ENCODE measurements at regions not wholly inside any gene's neighbourhood (a gene's known extent, or its start where the extent isn't known, plus 50 kb on each side); places are given as distances from the start of the nearest gene placed in this dataset.

DNA sequence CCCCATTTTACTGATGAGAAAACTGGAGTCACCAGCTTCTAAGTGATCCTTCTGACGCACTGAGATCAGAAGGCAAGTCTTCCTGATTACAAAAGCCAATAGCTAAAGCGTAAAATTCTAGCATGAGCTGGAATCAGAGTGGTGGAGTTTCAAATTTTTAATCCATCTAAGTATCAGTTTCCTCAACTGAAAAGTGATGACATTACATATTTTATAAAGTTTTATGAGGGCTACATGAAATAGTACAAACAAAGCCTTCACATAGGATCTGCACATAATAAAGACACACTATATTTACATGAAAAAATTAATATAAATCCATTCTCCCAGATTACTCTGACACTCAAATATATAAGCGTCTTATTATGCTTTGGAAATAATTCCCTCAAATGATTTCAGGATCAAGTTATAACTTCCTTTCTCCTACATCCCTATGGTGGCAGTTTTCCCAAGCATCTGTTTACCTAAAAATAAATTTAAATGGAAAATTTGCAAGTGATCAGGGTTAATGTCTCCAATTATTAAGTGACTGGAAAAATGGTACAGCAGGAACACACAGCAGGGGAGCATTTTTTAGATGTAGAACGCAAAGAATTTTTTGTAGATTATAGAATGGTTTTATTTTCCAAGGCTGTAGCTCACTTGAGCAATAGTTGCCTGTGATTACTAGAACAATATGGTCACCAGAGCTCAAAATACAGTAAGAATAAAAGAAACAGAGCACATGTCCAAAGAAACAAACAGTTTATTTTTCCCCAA is 490.4 kb upstream of the C1orf87 start:
- H3K27me3 ChIP-seq (ENCODE audit: insufficient read depth, low read length), result no peaks in the 10 kb centered on the region
- no peak overlapping the region for H3K4me3 ChIP-seq (ENCODE audit: low read length)
- no peak overlapping the region for H3K27ac ChIP-seq (ENCODE audit: low read length)

DNA sequence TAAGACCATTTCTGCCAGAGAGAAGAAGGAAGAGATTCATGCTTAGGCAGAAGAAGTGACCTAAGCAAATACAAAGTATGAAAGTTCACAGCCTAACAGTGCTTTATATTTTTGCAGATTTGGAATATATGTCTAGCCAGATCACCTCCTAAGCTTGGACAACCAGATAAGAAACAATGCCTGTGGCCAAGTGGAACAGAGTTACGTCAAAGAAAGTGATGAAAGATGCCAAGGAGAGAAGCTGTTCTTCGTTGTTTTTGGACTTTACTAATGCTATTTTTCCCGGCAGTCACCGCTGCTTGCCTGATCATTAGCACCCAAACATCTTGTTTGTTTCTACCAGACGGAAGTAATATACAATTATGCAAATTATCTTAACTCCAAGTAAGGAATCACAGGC is 489.2 kb upstream of the C1orf87 start:
- H3K27ac ChIP-seq (ENCODE audit: low read length), result no peak overlapping the region
- no peaks in the 10 kb centered on the region for H3K27me3 ChIP-seq (ENCODE audit: insufficient read depth, low read length)
- no peaks in the 10 kb centered on the region for H3K36me3 ChIP-seq (ENCODE audit: insufficient read depth, low read depth, low read length)
- H3K4me1 ChIP-seq (ENCODE audit: insufficient read depth, low read length), result no peaks in the 10 kb centered on the region
- no peak overlapping the region for H3K4me3 ChIP-seq (ENCODE audit: low read length)
- H3K9me3 ChIP-seq (ENCODE audit: insufficient read depth, low read depth, low read length), result no peaks in the 10 kb centered on the region
- no peak overlapping the region for H3K9ac ChIP-seq (ENCODE audit: low read depth, low read length)

More for the DNA sequence above, 490.4 kb upstream of the C1orf87 start:
- Histone ChIP-seq H3K36me3 (ENCODE audit: insufficient read depth, low read depth, low read length) (no peaks in the 10 kb centered on the region), H3K4me1 (ENCODE audit: insufficient read depth, low read length) (no peaks in the 10 kb centered on the region), H3K9me3 (ENCODE audit: insufficient read depth, low read depth, low read length) (no peaks in the 10 kb centered on the region), H3K9ac (ENCODE audit: low read depth, low read length) (no peak overlapping the region)

DNA sequence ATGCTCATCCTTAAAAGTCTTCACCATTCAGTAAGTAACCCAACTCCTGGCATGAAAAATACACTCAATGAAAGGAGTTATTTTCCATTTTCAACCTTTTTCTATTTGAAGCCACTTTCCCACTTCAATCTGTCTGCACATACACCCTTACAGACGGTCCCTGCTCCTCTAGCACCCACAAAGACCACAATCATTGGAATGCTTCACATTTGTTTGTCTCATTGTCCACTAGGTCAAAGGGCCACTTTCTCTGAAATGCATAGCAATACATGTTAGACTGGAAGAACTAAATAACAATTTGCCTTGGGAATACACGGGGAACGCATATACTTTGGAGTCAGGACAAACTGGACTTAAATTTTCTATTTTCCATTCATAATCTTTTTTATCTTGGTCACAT is 487.1 kb upstream of the C1orf87 start:
- Histone ChIP-seq H3K27me3 (ENCODE audit: insufficient read depth, low read length) (no peaks in the 10 kb centered on the region), H3K9ac (ENCODE audit: low read depth, low read length) (no peak overlapping the region), H3K9me3 (ENCODE audit: insufficient read depth, low read depth, low read length) (no peaks in the 10 kb centered on the region), H3K36me3 (ENCODE audit: insufficient read depth, low read depth, low read length) (no peaks in the 10 kb centered on the region), H3K4me3 (ENCODE audit: low read length) (no peak overlapping the region), H3K27ac (ENCODE audit: low read length) (no peak overlapping the region), H3K4me1 (ENCODE audit: insufficient read depth, low read length) (no peaks in the 10 kb centered on the region)

DNA sequence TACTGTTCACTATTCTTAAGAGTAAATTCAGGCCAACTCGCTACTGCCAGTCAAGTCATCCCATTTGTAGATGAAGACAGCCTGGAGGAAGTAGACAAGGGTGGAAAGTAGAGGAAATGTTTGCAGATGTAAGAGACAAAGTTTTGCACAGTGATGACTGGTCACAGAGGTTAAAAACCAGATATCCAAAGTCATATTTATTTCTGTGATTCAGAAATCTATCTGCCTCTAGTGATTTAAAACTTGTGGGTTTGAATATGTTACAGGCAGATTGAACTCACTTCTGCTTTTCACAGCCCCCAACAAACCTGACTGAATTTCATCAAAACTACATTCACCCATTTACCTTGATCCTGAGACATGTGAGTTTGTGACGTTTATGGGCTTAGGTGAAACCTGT is 484.7 kb upstream of the C1orf87 start:
- H3K9ac ChIP-seq (ENCODE audit: low read depth, low read length), result no peak overlapping the region
- H3K9me3 ChIP-seq (ENCODE audit: insufficient read depth, low read depth, low read length), result no peaks in the 10 kb centered on the region
- H3K36me3 ChIP-seq (ENCODE audit: insufficient read depth, low read depth, low read length), result no peaks in the 10 kb centered on the region
- H3K4me1 ChIP-seq (ENCODE audit: insufficient read depth, low read length), result no peaks in the 10 kb centered on the region
- H3K27me3 ChIP-seq (ENCODE audit: insufficient read depth, low read length), result no peaks in the 10 kb centered on the region
- H3K4me3 ChIP-seq (ENCODE audit: low read length), result no peak overlapping the region
- no peak overlapping the region for H3K27ac ChIP-seq (ENCODE audit: low read length)

DNA sequence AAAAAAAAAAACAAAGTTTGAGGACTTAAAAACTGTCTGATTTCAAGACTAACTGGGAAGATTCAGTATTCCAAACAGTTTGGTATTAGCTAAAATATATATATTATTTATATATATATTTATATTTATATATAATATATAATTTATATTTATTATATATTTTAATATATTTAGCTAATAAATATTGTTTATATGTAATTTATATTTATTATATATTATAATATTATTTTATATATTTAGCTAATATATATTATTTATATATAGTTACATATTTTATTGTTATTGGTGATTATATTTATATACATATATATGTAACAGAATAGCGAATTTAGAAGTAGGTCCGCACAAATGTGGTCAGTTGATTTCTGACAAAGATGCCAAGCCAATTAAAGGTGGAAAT is 480.2 kb upstream of the C1orf87 start:
- no peak overlapping the region for H3K27ac ChIP-seq (ENCODE audit: low read length)
- no peaks in the 10 kb centered on the region for H3K4me1 ChIP-seq (ENCODE audit: insufficient read depth, low read length)
- H3K9me3 ChIP-seq (ENCODE audit: insufficient read depth, low read depth, low read length), result no peaks in the 10 kb centered on the region
- H3K9ac ChIP-seq (ENCODE audit: low read depth, low read length), result no peak overlapping the region
- H3K36me3 ChIP-seq (ENCODE audit: insufficient read depth, low read depth, low read length), result no peaks in the 10 kb centered on the region
- no peak overlapping the region for H3K4me3 ChIP-seq (ENCODE audit: low read length)
- H3K27me3 ChIP-seq (ENCODE audit: insufficient read depth, low read length), result no peaks in the 10 kb centered on the region

DNA sequence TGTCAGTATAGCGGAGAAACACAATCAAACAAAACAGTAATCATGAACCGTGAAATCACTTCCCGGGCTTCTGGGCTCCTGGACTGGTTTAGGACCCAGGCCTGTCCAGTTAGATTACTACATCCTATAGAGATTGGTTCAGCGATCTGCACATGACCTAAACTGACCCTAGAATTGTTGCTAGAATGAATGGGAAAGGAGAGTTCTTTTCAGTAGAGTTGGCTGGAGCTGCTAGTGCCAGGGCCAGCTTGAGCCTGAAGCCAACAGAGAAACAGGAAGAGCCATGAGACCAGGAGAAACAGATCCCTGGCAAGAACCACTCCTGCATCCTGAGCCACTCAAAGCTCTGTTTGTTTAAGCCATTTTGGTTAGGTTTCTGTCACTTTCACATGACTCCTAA is 474.3 kb upstream of the C1orf87 start:
- no peak overlapping the region for H3K9ac ChIP-seq (ENCODE audit: low read depth, low read length)
- H3K4me3 ChIP-seq (ENCODE audit: low read length), result no peak overlapping the region
- H3K9me3 ChIP-seq (ENCODE audit: insufficient read depth, low read depth, low read length), result no peaks in the 10 kb centered on the region
- H3K27me3 ChIP-seq (ENCODE audit: insufficient read depth, low read length), result no peaks in the 10 kb centered on the region
- H3K27ac ChIP-seq (ENCODE audit: low read length), result no peak overlapping the region
- H3K4me1 ChIP-seq (ENCODE audit: insufficient read depth, low read length), result no peaks in the 10 kb centered on the region
- H3K36me3 ChIP-seq (ENCODE audit: insufficient read depth, low read depth, low read length), result no peaks in the 10 kb centered on the region

DNA sequence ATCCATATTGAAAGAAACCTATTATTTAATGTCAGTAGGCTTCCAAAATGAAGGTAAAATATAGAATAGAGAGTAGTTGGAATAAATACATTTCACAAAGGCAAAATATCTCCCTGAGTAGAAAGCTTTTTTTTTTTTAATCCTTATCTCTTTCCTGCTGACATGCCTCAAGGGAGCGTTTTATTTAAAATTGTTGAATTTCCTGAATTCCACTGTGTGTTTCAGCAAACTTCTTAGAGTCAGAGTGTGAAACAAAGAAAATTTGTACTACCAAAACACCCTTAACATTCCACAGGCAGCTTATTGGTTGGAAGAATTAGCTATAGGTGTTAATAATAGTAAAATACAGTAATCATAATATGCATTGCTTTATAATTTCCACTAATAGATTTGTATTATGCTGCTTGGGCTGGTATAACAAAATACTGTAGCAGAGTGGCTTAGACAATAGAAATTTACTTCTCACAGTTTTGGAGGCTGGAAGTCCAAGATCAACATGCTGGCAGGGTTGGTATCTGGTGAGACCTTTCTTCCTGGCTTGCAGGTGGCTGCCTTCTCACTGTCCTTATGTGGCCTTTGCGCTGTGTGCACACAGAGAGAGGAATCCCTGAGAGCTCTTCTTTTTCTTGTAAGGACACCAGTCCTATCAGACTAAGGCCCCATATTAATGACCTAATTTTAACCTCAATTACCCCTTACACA is 468.4 kb upstream of the C1orf87 start:
- H3K27ac ChIP-seq (ENCODE audit: low read length), result no peak overlapping the region
- H3K27me3 ChIP-seq (ENCODE audit: insufficient read depth, low read length), result no peaks in the 10 kb centered on the region
- H3K4me1 ChIP-seq (ENCODE audit: insufficient read depth, low read length), result no peaks in the 10 kb centered on the region
- no peak overlapping the region for H3K9ac ChIP-seq (ENCODE audit: low read depth, low read length)
- no peaks in the 10 kb centered on the region for H3K9me3 ChIP-seq (ENCODE audit: insufficient read depth, low read depth, low read length)
- no peak overlapping the region for H3K4me3 ChIP-seq (ENCODE audit: low read length)
- H3K36me3 ChIP-seq (ENCODE audit: insufficient read depth, low read depth, low read length), result no peaks in the 10 kb centered on the region

DNA sequence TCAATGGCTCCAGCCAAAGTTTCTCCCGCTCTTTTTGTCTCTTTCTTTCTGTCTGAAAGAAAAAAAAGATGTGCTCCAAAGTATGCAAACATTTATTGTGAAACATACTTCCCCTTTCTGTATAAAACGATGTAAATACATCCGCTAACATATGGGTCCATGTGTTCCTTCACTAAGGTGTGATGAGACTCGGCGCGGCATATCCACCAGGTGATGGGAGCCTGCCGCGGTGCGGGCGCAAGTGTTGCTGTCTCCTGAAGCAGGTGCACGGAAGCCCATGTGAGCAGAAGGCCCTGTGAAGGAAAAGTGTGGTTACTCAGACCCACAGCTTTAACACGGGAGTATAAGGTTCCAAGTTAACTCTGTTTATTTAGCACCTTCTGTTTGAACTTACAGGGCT is 466.6 kb upstream of the C1orf87 start:
- Histone ChIP-seq H3K4me3 (ENCODE audit: low read length) (no peak overlapping the region), H3K27me3 (ENCODE audit: insufficient read depth, low read length) (no peaks in the 10 kb centered on the region), H3K9ac (ENCODE audit: low read depth, low read length) (no peak overlapping the region), H3K9me3 (ENCODE audit: insufficient read depth, low read depth, low read length) (no peaks in the 10 kb centered on the region), H3K4me1 (ENCODE audit: insufficient read depth, low read length) (no peaks in the 10 kb centered on the region), H3K36me3 (ENCODE audit: insufficient read depth, low read depth, low read length) (no peaks in the 10 kb centered on the region), H3K27ac (ENCODE audit: low read length) (no peak overlapping the region)

DNA sequence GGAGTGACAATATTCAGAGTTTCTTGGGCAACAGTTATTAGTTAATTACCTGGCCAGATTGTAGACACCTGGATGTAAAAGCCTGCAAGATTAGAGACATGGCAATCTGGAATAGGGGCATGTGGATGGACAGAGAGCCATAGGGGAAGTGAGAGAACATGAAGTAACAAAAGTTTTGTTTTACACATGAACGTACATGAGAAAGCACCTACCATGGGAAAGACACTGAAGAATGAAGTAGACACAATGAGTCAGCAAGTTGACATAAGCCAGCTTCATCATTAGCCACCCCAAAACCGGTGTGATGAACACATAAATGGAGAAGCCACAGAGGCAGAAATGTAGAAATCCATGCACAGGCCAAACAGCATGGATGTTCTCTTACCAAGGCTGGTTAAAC is 462.1 kb upstream of the C1orf87 start:
- H3K27ac ChIP-seq (ENCODE audit: low read length), result no peak overlapping the region
- no peaks in the 10 kb centered on the region for H3K9me3 ChIP-seq (ENCODE audit: insufficient read depth, low read depth, low read length)
- no peak overlapping the region for H3K9ac ChIP-seq (ENCODE audit: low read depth, low read length)
- H3K36me3 ChIP-seq (ENCODE audit: insufficient read depth, low read depth, low read length), result no peaks in the 10 kb centered on the region
- H3K4me1 ChIP-seq (ENCODE audit: insufficient read depth, low read length), result no peaks in the 10 kb centered on the region
- H3K4me3 ChIP-seq (ENCODE audit: low read length), result no peak overlapping the region
- H3K27me3 ChIP-seq (ENCODE audit: insufficient read depth, low read length), result no peaks in the 10 kb centered on the region

DNA sequence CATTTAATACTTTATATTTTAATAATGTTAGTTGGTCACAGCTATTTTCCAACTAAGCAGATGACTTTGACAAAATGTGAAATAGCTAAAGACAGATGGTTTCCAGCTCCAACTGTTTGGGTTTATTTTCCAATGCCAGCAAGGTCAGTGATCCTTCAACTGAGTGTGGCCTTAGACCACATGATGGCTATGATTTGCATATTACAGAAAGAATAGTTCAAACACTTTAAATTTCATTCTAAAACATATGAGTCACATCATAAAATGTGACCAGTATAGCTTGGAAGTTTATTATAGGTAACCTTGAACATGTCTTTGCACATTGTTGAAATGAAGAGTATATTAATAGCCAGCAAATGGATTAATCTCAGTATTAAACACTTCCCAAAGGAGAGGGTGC is 454.0 kb upstream of the C1orf87 start:
- Histone ChIP-seq H3K4me1 (ENCODE audit: insufficient read depth, low read length) (no peaks in the 10 kb centered on the region), H3K36me3 (ENCODE audit: insufficient read depth, low read depth, low read length) (no peaks in the 10 kb centered on the region), H3K27me3 (ENCODE audit: insufficient read depth, low read length) (no peaks in the 10 kb centered on the region), H3K4me3 (ENCODE audit: low read length) (no peak overlapping the region), H3K27ac (ENCODE audit: low read length) (no peak overlapping the region), H3K9ac (ENCODE audit: low read depth, low read length) (no peak overlapping the region), H3K9me3 (ENCODE audit: insufficient read depth, low read depth, low read length) (no peaks in the 10 kb centered on the region)

DNA sequence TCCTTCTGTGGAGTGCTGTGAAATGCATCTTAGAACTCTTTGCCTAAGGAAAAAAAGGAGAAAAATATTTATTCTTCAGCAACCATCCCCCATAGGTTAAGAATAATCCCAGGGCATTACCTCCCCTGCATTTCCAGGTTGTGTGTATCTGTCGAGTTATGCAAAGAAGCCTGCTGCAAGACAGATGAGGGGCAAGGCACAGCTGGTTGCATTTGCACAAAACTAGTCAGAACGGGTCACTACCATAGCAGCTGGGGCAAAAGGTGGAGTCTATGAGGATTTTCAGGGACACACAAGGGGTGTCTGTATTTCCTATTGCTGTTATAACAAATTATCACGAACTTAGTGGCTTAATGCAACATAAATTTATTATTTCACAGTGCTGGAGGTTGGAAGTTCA is 443.4 kb upstream of the C1orf87 start:
- H3K27ac ChIP-seq (ENCODE audit: low read length), result no peak overlapping the region
- H3K4me3 ChIP-seq (ENCODE audit: low read length), result no peak overlapping the region
- no peaks in the 10 kb centered on the region for H3K4me1 ChIP-seq (ENCODE audit: insufficient read depth, low read length)
- H3K9me3 ChIP-seq (ENCODE audit: insufficient read depth, low read depth, low read length), result no peaks in the 10 kb centered on the region
- H3K9ac ChIP-seq (ENCODE audit: low read depth, low read length), result no peak overlapping the region
- H3K36me3 ChIP-seq (ENCODE audit: insufficient read depth, low read depth, low read length), result no peaks in the 10 kb centered on the region
- H3K27me3 ChIP-seq (ENCODE audit: insufficient read depth, low read length), result no peaks in the 10 kb centered on the region

DNA sequence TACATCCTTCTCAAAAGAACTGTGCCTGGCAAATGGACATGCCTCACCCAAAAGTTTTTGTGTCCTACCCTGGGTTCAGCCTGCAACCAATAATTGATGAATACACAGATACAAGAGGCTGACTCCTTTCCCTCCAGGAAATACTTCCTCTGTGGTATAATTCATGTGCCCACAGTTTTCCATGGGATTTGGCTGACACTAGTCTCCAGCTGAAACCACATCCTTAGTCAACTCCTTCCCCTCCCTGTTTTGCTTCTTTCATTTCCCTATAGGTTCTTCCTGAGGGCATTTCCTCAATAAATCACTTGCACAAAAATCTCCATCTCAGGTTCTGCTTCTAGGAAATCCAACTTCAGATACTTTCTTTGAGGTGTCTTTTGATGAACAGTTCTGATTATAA is 436.6 kb upstream of the C1orf87 start:
- Histone ChIP-seq H3K4me3 (ENCODE audit: low read length) (no peak overlapping the region), H3K9me3 (ENCODE audit: insufficient read depth, low read depth, low read length) (no peaks in the 10 kb centered on the region), H3K4me1 (ENCODE audit: insufficient read depth, low read length) (no peaks in the 10 kb centered on the region), H3K27me3 (ENCODE audit: insufficient read depth, low read length) (no peaks in the 10 kb centered on the region), H3K36me3 (ENCODE audit: insufficient read depth, low read depth, low read length) (no peaks in the 10 kb centered on the region), H3K9ac (ENCODE audit: low read depth, low read length) (no peak overlapping the region), H3K27ac (ENCODE audit: low read length) (no peak overlapping the region)

Data from iPS-20b (cell line).